Keratinocyte (primary cell): ENCODE measurements at regions not wholly inside any gene's neighbourhood (a gene's known extent, or its start where the extent isn't known, plus 50 kb on each side); places are given as distances from the start of the nearest gene placed in this dataset.

Experiments
- CTCF ChIP-seq, 3 experiments: IDR thresholded peaks in 1 of 3; conservative IDR thresholded peaks in 1 of 3; optimal IDR thresholded peaks in 1 of 3; 2 replicates in 2 of 3; 3 replicates in 1 of 3; pipeline versions ENCODE3 to v1.5.1; 2011; ENCODE audit warnings: low read length in 3 of 3, mild to moderate bottlenecking in 3 of 3, moderate library complexity in 2 of 3, control low read depth in 1 of 3, inconsistent platforms in 1 of 3; ENCODE audit not compliant: insufficient read depth in 2 of 3; ENCODE audit errors: extremely low read depth in 1 of 3
- EZH2 ChIP-seq: IDR thresholded peaks from one replicate; pipeline ENCODE4 v1.6.1; 2012; ENCODE audit warnings: inconsistent platforms, mild to moderate bottlenecking, low read length, moderate library complexity

- TF ChIP-seq CTCF (optimal IDR thresholded peaks at IDR 0.05 in 1 of 3, IDR thresholded peaks at IDR 0.05 in 1 of 3, conservative IDR thresholded peaks at IDR 0.05 in 1 of 3; ENCODE audit: extremely low read depth in 1 of 3, insufficient read depth in 2 of 3, low read length in 3 of 3) = no peak
- no peak for TF ChIP-seq EZH2
These were observed 240.3 kb upstream of the DYNLRB2 start for GRCh38 chr16:80300456-80300855.
